ENCODE measurements at regions not wholly inside any gene's neighbourhood (a gene's known extent, or its start where the extent isn't known, plus 50 kb on each side); places are given as distances from the start of the nearest gene placed in this dataset.
"Not testable (repeated sequence)": the region's sequence is repeated elsewhere in the genome, so short reads cannot be mapped to it uniquely, and the experiment has no call there.

GRCh38 chr16:47897105-47897504 is 258.7 kb downstream of the ABCC12 start:
- DNase-seq: not testable (repeated sequence)

DNA sequence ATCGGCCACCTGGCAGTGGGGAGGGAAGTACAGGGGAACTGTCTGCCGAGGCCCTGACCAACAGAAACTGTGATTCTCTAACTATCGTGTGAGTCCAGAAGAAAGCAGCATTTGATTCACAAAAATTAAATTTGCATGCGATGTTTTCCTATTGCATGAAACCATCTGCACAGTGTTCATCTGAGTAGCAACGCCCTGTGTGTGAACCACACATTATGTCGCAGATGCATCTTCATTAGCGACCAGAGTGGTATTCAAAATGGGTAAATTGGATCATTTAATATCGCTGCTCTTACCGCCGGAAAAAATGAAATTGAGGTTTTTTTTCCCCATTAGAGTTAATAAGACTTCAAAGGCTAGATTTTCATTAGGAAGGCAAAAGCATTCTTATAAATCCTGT is 260.6 kb downstream of the ABCC12 start:
- DNase-seq: no peak

- no peak for DNase-seq
These were observed 262.8 kb downstream of the ABCC12 start for GRCh38 chr16:47892999-47893398.

DNA sequence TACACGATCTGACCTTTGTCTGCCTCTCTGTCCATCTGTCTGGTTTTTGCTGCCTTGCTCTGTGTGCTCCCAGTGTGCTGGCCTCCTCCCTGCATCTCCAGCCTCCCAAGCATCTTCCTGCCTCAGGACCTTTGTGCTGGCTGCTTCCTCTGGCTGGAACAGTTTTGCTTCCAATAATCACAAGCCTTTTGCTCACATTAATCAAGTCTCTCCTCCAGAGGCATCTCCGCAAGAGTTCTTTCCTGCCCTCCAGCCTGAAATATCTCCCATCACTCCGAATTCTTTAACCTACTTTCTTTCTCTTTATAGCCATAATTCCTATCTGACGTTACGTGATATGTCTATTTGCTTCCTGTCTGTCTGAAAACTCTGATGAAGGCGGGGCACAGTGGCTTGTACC is 267.1 kb downstream of the ABCC12 start:
- no peak for DNase-seq

DNA sequence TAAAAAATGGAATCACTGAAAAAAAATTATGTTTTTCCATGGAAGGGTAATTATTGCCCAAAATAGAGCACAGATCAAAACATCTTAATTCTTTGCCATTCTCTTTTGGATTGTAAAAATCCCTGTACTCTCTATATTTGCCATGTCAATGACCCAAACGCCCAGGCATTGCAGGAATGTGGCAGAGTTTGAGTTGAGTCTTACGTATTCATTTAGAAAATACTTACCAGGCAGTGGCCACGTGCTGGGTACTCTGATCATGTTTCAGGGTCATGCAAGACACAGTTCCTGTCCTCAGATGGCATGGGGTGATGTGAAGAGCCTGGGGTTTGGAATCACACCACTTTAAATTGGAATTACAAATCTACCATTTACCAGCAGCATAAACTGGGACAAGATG is 267.7 kb downstream of the ABCC12 start:
- no peak for DNase-seq

DNA sequence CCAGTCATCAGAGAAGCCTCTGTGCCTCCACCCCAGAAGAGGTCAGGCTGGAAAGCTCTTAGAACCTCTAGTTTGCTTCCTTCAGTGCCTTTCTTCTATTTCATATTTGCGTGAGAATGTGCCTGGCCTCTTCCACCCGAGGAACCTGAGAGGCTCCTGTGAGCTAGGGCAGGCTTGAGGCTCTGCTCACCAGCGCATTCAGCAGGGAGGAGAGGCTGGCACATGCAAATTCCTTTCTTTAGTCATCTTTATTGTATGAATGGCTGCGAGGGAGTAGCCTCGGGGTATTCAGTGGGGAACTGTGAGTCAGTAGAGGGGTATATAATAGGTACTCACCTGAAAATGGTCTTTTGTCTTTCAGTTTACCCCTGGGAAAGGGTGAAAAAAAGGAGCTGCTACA is 268.3 kb downstream of the ABCC12 start:
- DNase-seq: no peak

DNA sequence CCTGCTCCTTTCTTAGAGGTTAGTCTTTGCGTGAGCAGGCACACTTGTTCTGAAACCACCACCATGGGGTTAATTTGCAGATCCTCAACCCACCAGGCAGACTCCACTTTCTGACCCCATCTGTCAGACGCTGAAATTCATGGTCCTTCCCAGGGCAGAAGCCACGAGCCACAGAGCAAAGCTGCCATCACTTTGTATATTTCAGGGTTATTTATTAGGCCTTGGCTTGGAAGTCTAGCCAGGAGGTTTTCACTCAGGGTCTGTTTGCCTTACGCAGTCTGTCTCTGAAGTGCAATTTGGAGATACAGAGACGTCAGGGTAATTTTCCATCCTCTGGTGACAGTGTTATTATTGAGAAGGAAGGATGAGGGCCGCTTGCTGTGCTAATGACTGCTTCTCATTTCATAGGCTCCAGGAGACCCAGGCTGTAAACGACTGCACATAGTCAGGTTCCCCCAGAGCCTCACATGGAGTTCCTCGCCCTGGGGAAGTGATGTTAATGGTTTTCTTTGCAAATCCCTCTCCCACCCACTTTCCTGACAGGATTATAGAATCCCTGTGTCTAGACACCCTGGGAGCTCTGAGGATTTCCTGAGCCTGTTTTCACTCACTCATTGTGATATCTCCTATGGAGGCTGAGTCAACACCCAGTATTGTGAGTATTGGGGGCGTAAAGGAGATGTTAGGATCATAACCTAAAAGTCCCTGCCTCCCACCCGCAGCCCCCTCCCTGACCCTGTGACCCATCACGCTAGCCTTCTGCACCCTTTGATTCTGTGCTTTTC is 269.0 kb downstream of the ABCC12 start:
- DNase-seq: no peak

GRCh38 chr16:47886139-47886538 is 269.7 kb downstream of the ABCC12 start:
- DNase-seq: no peak

DNA sequence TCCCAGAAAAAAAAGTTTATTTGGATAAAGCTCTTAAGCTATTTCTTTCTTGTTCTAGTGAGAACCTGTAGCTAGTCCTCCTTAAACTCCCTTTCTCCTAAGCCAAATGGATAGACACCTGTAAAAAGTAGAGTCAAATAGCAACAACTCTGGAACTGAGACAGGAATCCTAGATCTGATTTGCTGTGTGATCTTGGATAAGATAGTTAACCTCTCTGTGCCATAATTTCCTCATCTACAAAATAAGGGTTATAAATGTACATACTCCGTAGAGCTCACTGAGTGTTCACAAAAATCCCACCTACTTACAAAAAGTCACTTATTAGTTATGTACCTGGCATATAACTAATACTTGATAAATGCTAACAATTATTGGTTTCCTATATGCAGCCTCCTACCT is 270.3 kb downstream of the ABCC12 start:
- DNase-seq: no peak

GRCh38 chr16:47884116-47884725 is 271.6 kb downstream of the ABCC12 start:
- DNase-seq: no peak

GRCh38 chr16:47881574-47881973 is 274.2 kb downstream of the ABCC12 start:
- no peak for DNase-seq

DNA sequence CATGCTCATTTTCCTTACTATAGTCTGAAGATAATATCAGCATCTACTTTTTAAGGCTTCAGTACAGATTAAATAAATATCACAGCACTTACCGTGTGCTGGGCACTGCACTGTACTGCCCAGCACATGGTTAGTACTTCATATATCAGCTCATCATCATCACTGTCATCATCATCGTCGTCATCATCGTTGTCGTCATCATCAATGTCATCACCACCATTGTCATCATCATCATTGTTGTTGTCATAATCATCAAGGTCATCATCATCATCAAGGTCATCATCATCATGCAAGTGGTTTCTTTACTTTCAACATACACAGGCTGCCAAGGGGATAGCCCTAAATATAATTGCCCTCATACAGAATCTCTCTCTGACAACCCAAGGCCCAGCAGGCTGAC is 275.1 kb downstream of the ABCC12 start:
- DNase-seq: no peak

- DNase-seq: no peak
These were observed 278.6 kb downstream of the ABCC12 start for GRCh38 chr16:47877166-47877565.

- DNase-seq: no peak
These were observed 279.3 kb downstream of the ABCC12 start for GRCh38 chr16:47876511-47876910.

- DNase-seq: no peak
These were observed 282.4 kb downstream of the ABCC12 start for GRCh38 chr16:47873434-47873833.

- no peak for DNase-seq
These were observed 283.6 kb downstream of the ABCC12 start for GRCh38 chr16:47872225-47872624.

DNA sequence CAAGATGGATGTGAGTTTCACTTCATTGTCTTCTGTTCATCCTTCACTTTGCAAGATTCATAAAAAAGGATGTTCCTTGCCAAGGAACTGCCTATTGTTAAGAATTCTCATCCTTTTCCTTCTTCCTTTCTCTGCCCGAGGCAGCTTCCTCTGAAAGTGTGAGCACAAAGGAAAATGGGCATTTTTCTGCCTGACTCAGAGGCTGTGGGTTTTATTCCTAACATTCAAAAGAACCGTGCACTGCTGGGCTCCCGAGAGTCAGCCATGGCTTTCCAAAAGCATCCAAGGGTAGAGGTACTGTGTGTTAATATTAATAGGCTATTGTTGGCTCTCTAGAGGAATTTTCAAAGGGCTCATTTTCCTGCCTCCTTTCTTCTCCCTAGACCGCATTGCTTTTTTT is 289.4 kb downstream of the ABCC12 start:
- DNase-seq: no peak

DNA sequence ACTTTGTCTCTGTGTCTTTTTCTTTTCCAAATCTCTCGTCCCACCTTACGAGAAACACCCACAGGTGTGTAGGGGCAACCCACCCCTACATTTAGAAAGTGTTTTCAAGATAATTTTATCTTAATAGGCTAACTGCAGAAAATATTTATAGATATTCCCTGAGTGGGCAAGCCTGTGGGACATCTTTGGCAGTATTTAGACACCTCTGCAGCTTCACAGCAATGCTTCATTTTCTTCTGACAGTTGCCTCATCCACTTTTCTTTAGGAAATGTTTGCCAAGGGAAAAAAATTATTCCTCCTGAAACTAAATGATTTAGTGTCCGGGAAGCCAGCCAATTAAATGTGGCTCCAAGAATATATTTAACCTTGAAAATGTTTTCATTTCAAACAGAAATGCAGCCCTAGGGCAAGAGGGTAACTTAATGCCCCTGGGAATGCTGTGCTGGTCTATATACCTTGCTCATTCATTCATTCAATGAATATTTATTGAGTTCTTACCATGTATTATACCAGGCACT is 290.4 kb downstream of the ABCC12 start:
- DNase-seq: no peak

- DNase-seq: not testable (repeated sequence)
These were observed 291.5 kb downstream of the ABCC12 start for GRCh38 chr16:47864262-47864661.

DNA sequence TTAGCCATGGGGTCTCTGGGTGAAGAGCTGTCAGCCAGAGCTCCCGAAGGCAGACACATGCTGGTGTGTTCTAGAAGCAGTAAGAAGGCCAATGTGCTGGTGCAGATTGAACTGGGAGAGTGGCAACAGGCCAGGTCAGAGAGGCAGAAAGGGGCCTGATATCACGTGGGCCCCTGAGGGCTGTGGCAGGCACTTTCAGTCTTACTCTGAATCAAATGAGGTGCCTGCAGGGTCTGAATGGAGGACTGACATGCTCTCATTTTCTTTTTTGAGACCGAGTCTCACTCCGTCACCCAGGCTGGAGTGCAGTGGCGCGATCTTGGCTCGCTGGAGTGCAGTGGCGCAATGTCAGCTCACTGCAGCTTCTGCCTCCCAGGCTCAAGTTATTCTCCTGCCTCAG is 293.8 kb downstream of the ABCC12 start:
- no peak for DNase-seq

GRCh38 chr16:47858333-47858982 is 297.3 kb downstream of the ABCC12 start:
- no peak for DNase-seq

DNA sequence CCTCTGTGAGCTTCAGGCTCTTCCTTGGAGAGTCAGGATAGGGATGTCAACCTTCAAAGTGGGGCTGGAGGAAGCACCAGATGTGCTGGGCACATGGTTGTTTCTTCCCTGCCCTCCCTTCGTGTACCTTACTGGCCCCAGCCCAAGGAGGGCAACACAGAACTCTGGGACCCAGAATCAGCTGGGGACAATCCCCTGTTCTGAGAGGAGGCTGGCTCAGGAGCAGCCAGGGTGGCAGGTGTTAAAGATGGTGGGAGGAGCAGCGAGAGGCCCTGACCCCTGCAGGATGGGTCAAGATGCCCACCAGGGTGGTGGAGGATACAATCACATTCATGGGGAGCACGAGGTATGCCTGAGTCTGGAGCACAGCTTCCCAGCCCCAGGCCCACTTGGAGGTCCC is 300.4 kb downstream of the ABCC12 start:
- no peak for DNase-seq

DNA sequence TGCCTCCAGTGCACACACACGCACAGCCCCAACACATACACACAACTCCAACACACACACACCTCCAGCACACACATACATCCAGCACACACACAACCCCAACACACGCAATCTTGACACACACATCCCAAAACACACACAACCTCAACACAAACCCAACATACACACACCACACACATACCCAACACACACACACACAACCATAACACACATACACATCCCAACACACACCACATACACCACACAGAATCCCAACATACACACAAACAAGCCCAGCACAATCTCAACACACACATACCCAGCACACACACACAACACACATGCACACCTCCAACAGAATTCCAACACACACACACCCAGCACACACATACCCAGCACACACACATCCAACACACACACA is 301.1 kb downstream of the ABCC12 start:
- DNase-seq: no peak

DNA sequence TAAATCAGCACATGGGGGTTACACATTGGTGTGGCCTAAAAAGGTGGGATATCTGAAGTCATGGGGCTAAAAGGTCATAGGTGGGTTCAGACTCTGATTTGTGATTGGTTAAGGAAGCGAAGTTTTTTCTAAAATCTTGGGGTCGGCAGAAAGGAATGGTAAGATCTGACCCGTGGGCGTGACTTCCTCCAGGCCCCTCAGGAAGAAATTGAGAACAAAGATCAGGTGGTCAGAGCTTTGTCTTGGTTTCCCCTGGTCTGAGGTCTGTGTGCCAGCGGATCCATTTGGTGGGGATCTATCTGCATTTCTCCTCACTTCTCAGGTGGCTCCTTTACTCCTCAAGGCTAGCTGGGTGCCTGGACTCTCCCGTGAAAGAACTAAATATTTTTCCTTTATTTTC is 302.8 kb downstream of the ABCC12 start:
- no peak for DNase-seq
